ENCODE measurements at regions not wholly inside any gene's neighbourhood (a gene's known extent, or its start where the extent isn't known, plus 50 kb on each side); places are given as distances from the start of the nearest gene placed in this dataset.

DNA sequence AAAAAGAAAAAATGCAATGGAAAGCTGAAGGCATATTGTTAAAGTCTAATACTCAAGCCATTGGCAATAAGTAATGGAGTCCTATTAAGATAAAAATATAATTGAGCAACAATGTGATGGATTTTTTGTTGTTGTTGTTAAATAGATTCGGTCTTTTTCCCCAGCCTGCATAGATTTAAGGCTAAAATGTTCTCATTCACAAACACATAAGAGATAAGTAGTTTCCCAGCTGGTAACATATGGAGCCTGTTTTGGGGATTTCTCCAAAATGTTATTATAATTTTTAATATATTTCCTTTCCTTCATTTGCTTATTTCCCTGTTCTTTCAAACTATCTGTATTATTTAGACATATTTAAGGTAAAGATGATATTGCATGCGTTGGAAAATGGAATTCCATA, 1149.1 kb upstream of the PRR20A start:
- Histone ChIP-seq H2AFZ (ENCODE audit: low read depth, low read length) (no peak overlapping the region), H3K79me2 (replicated peaks; ENCODE audit: insufficient read depth, low read length) (no peaks in the 10 kb centered on the region), H3K36me3 (ENCODE audit: insufficient read depth, low read length) (no peaks in the 10 kb centered on the region), H3K9ac (ENCODE audit: low read length) (no peak overlapping the region), H3K4me2 (ENCODE audit: low read length) (no peak overlapping the region), H3K9me3 (ENCODE audit: low read length) (no peaks in the 10 kb centered on the region), H3K9me2 (ENCODE audit: insufficient read depth, low read length) (no peaks in the 10 kb centered on the region), H4K20me1 (ENCODE audit: insufficient read depth) (no peaks in the 10 kb centered on the region), H3K4me3 (ENCODE audit: low read length) (no peak overlapping the region), H3K27ac (ENCODE audit: low read length) (no peak overlapping the region), H3K27me3 (ENCODE audit: insufficient read depth, low read depth, low read length) (no peaks in the 10 kb centered on the region), H3F3A (ENCODE audit: insufficient read depth, low read length, poor library complexity, severe bottlenecking) (no peaks in the 10 kb centered on the region)
- TF ChIP-seq SMC3 (conservative IDR thresholded peaks at IDR 0.05; ENCODE audit: poor library complexity) (no peak), RAD21 (conservative IDR thresholded peaks at IDR 0.05) (no peak), POLR2AphosphoS5 (IDR thresholded peaks at IDR 0.05) (no peak), EZH2 (IDR thresholded peaks at IDR 0.05; ENCODE audit: borderline replicate concordance, insufficient read depth, low read length, poor library complexity, severe bottlenecking) (no peak), MXI1 (conservative IDR thresholded peaks at IDR 0.05; ENCODE audit: poor library complexity, severe bottlenecking) (no peak), TAF1 (IDR thresholded peaks at IDR 0.05; ENCODE audit: low read depth) (no peak), EP300 (conservative IDR thresholded peaks at IDR 0.05; ENCODE audit: poor library complexity, severe bottlenecking) (no peak)
- TF ChIP-seq, protein P1, sequence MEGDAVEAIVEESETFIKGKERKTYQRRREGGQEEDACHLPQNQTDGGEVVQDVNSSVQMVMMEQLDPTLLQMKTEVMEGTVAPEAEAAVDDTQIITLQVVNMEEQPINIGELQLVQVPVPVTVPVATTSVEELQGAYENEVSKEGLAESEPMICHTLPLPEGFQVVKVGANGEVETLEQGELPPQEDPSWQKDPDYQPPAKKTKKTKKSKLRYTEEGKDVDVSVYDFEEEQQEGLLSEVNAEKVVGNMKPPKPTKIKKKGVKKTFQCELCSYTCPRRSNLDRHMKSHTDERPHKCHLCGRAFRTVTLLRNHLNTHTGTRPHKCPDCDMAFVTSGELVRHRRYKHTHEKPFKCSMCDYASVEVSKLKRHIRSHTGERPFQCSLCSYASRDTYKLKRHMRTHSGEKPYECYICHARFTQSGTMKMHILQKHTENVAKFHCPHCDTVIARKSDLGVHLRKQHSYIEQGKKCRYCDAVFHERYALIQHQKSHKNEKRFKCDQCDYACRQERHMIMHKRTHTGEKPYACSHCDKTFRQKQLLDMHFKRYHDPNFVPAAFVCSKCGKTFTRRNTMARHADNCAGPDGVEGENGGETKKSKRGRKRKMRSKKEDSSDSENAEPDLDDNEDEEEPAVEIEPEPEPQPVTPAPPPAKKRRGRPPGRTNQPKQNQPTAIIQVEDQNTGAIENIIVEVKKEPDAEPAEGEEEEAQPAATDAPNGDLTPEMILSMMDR (IDR thresholded peaks at IDR 0.05; ENCODE audit: poor library complexity, severe bottlenecking), result no peak
- TF ChIP-seq, protein P2, sequence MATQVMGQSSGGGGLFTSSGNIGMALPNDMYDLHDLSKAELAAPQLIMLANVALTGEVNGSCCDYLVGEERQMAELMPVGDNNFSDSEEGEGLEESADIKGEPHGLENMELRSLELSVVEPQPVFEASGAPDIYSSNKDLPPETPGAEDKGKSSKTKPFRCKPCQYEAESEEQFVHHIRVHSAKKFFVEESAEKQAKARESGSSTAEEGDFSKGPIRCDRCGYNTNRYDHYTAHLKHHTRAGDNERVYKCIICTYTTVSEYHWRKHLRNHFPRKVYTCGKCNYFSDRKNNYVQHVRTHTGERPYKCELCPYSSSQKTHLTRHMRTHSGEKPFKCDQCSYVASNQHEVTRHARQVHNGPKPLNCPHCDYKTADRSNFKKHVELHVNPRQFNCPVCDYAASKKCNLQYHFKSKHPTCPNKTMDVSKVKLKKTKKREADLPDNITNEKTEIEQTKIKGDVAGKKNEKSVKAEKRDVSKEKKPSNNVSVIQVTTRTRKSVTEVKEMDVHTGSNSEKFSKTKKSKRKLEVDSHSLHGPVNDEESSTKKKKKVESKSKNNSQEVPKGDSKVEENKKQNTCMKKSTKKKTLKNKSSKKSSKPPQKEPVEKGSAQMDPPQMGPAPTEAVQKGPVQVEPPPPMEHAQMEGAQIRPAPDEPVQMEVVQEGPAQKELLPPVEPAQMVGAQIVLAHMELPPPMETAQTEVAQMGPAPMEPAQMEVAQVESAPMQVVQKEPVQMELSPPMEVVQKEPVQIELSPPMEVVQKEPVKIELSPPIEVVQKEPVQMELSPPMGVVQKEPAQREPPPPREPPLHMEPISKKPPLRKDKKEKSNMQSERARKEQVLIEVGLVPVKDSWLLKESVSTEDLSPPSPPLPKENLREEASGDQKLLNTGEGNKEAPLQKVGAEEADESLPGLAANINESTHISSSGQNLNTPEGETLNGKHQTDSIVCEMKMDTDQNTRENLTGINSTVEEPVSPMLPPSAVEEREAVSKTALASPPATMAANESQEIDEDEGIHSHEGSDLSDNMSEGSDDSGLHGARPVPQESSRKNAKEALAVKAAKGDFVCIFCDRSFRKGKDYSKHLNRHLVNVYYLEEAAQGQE (IDR thresholded peaks at IDR 0.05; ENCODE audit: borderline replicate concordance), result no peak

DNA sequence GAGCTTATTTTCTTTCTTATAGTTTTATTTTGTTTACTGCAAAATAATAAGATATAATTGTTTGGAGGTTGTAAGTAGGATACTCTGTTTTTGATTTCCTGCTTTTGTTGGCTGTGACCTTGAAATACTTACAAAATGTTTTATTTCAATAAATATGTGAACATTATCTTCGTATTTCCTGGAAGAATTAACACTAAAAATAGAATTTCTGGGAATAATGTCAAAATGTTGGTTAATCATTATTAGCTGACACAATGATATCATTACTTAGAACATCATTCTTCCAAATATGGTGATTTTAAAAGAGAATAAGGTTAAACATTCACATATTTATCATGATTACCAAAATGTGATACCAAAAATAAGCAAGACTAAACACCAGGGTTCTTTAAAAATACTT, 1148.6 kb upstream of the PRR20A start:
- no peak overlapping the region for H3K27ac ChIP-seq (ENCODE audit: low read length)
- TF ChIP-seq, protein P2 (IDR thresholded peaks at IDR 0.05; ENCODE audit: borderline replicate concordance), result no peak
- TF ChIP-seq SMC3 (conservative IDR thresholded peaks at IDR 0.05; ENCODE audit: poor library complexity), result no peak
- TF ChIP-seq EZH2 (IDR thresholded peaks at IDR 0.05; ENCODE audit: borderline replicate concordance, insufficient read depth, low read length, poor library complexity, severe bottlenecking), result no peak
- no peak for TF ChIP-seq POLR2AphosphoS5 (IDR thresholded peaks at IDR 0.05)
- no peak for TF ChIP-seq RAD21 (conservative IDR thresholded peaks at IDR 0.05)
- no peaks in the 10 kb centered on the region for H3F3A ChIP-seq (ENCODE audit: insufficient read depth, low read length, poor library complexity, severe bottlenecking)
- H3K9me3 ChIP-seq (ENCODE audit: low read length), result no peaks in the 10 kb centered on the region
- H3K4me2 ChIP-seq (ENCODE audit: low read length), result no peak overlapping the region
- H3K27me3 ChIP-seq (ENCODE audit: insufficient read depth, low read depth, low read length), result no peaks in the 10 kb centered on the region
- no peak overlapping the region for H3K4me3 ChIP-seq (ENCODE audit: low read length)
- no peaks in the 10 kb centered on the region for H3K36me3 ChIP-seq (ENCODE audit: insufficient read depth, low read length)
- H3K9me2 ChIP-seq (ENCODE audit: insufficient read depth, low read length), result no peaks in the 10 kb centered on the region
- H3K9ac ChIP-seq (ENCODE audit: low read length), result no peak overlapping the region
- no peaks in the 10 kb centered on the region for H4K20me1 ChIP-seq (ENCODE audit: insufficient read depth)
- no peaks in the 10 kb centered on the region for H3K79me2 ChIP-seq (replicated peaks; ENCODE audit: insufficient read depth, low read length)
- H2AFZ ChIP-seq (ENCODE audit: low read depth, low read length), result no peak overlapping the region
